Naive B cell (primary cell): ENCODE measurements at regions not wholly inside any gene's neighbourhood (a gene's known extent, or its start where the extent isn't known, plus 50 kb on each side); places are given as distances from the start of the nearest gene placed in this dataset.

ENCODE experiments used
- ATAC-seq, 2 donors: fragments of 150-1000 bp; cut with Tn5 transposase; 2 replicates each; pipeline ENCODE4 v1.10.0; 2021; ENCODE audit warnings: low read depth in 2 of 2, mild to moderate bottlenecking in 2 of 2, moderate library complexity in 2 of 2
- DNase-seq: peaks from one replicate; pipeline ENCODE4 v3.0.0; 2022
- H3K27ac Mint-ChIP-seq, 6 donors: one replicate each; pipeline ENCODE4 v1.8.0; 2020 to 2022; ENCODE audit warnings: mild to moderate bottlenecking in 6 of 6, mixed read lengths in 6 of 6, moderate library complexity in 5 of 6, inconsistent platforms in 2 of 6
- H3K27me3 Mint-ChIP-seq, 3 donors: one replicate each; pipeline ENCODE4 v1.8.0; 2021 to 2022; ENCODE audit warnings: mixed read lengths in 3 of 3, mild to moderate bottlenecking in 1 of 3
- H3K36me3 Mint-ChIP-seq, 2 donors: one replicate each; pipeline ENCODE4 v1.8.0; 2020 to 2022; ENCODE audit warnings: mixed read lengths in 2 of 2, inconsistent platforms in 1 of 2, mild to moderate bottlenecking in 1 of 2
- H3K4me1 Mint-ChIP-seq, 3 donors: one replicate each; pipeline ENCODE4 v1.8.0; 2020 to 2022; ENCODE audit warnings: mixed read lengths in 3 of 3, inconsistent platforms in 1 of 3, mild to moderate bottlenecking in 1 of 3, moderate library complexity in 1 of 3
- H3K4me3 Mint-ChIP-seq, 8 donors: one replicate each; pipeline ENCODE4 v1.8.0; 2020 to 2022; ENCODE audit warnings: mild to moderate bottlenecking in 8 of 8, mixed read lengths in 8 of 8, moderate library complexity in 8 of 8, inconsistent platforms in 2 of 8
- H3K9me3 Mint-ChIP-seq, 7 donors: one replicate each; pipeline ENCODE4 v1.8.0; 2020 to 2022; ENCODE audit warnings: mixed read lengths in 7 of 7, mild to moderate bottlenecking in 5 of 7, inconsistent platforms in 2 of 7, moderate library complexity in 1 of 7

- Mint-ChIP-seq H3K9me3 (peaks cover 0 to 4% (median 0%) of the 10 kb centered on the region in 7 donors), H3K4me3 (no peak overlapping the region), H3K27me3 (peaks cover 0 to 6% (median 0%) of the 10 kb centered on the region in 3 donors), H3K36me3 (no peaks in the 10 kb centered on the region), H3K27ac (no peak overlapping the region), H3K4me1 (no peaks in the 10 kb centered on the region)
- DNase-seq (no peak), ATAC-seq (no peak)
These were observed 112.3 kb upstream of the EEA1 start for GRCh38 chr12:93041416-93041815.

GRCh38 chr12:93042283-93042682, 113.2 kb upstream of the EEA1 start:
- Mint-ChIP-seq H3K27ac (no peak overlapping the region), H3K27me3 (peaks cover 0 to 8% (median 0%) of the 10 kb centered on the region in 3 donors), H3K9me3 (peaks cover 0 to 4% (median 0%) of the 10 kb centered on the region in 7 donors), H3K36me3 (no peaks in the 10 kb centered on the region), H3K4me3 (no peak overlapping the region), H3K4me1 (no peaks in the 10 kb centered on the region)
- no peak for ATAC-seq
- no peak for DNase-seq

GRCh38 chr12:93042684-93043083, 113.6 kb upstream of the EEA1 start:
- Mint-ChIP-seq H3K36me3 (no peaks in the 10 kb centered on the region), H3K9me3 (peaks cover 0 to 4% (median 0%) of the 10 kb centered on the region in 7 donors), H3K27me3 (peaks cover 0 to 11% (median 0%) of the 10 kb centered on the region in 3 donors), H3K4me3 (no peak overlapping the region), H3K4me1 (no peaks in the 10 kb centered on the region), H3K27ac (no peak overlapping the region)
- DNase-seq (no peak), ATAC-seq (no peak)

- H3K36me3 Mint-ChIP-seq = no peaks in the 10 kb centered on the region
These were observed 114.2 kb upstream of the EEA1 start for GRCh38 chr12:93043192-93043876.

GRCh38 chr12:93043877-93044209, 114.7 kb upstream of the EEA1 start:
- ATAC-seq (no peak), DNase-seq (no peak)
- H3K4me3 Mint-ChIP-seq = no peak overlapping the region
- no peaks in the 10 kb centered on the region for H3K4me1 Mint-ChIP-seq
- peaks cover 0 to 9% (median 0%) of the 10 kb centered on the region in 3 donors for H3K27me3 Mint-ChIP-seq
- H3K9me3 Mint-ChIP-seq = peaks cover 0 to 4% (median 0%) of the 10 kb centered on the region in 7 donors
- H3K36me3 Mint-ChIP-seq = no peaks in the 10 kb centered on the region
- no peak overlapping the region for H3K27ac Mint-ChIP-seq

More at GRCh38 chr12:93043192-93043876, 114.2 kb upstream of the EEA1 start:
- Mint-ChIP-seq H3K4me3 (no peak overlapping the region), H3K27ac (no peak overlapping the region), H3K27me3 (peaks cover 0 to 11% (median 0%) of the 10 kb centered on the region in 3 donors), H3K4me1 (no peaks in the 10 kb centered on the region), H3K9me3 (peaks cover 0 to 4% (median 0%) of the 10 kb centered on the region in 7 donors)
- DNase-seq (no peak), ATAC-seq (no peak)

- Mint-ChIP-seq H3K4me3 (no peak overlapping the region), H3K9me3 (no peaks in the 10 kb centered on the region), H3K4me1 (no peaks in the 10 kb centered on the region), H3K27ac (peak overlapping the region in 1 of 6 donors; percentile 21), H3K36me3 (no peaks in the 10 kb centered on the region), H3K27me3 (peaks cover 0 to 5% (median 0%) of the 10 kb centered on the region in 3 donors)
- DNase-seq = no peak
- ATAC-seq = no peak
These were observed 118.0 kb upstream of the EEA1 start for GRCh38 chr12:93047118-93047517.

GRCh38 chr12:93048656-93049055, 119.6 kb upstream of the EEA1 start:
- Mint-ChIP-seq H3K9me3 (no peaks in the 10 kb centered on the region), H3K36me3 (no peaks in the 10 kb centered on the region), H3K27me3 (peaks cover 0 to 10% (median 0%) of the 10 kb centered on the region in 3 donors), H3K4me3 (no peak overlapping the region), H3K27ac (no peak overlapping the region), H3K4me1 (no peaks in the 10 kb centered on the region)
- DNase-seq (no peak), ATAC-seq (no peak)

GRCh38 chr12:93050026-93050747, 121.1 kb upstream of the EEA1 start:
- Mint-ChIP-seq H3K36me3 (no peaks in the 10 kb centered on the region), H3K27me3 (peaks cover 0 to 17% (median 4%) of the 10 kb centered on the region in 3 donors), H3K27ac (no peak overlapping the region), H3K4me1 (no peaks in the 10 kb centered on the region), H3K4me3 (no peak overlapping the region), H3K9me3 (no peaks in the 10 kb centered on the region)
- DNase-seq = no peak
- ATAC-seq = no peak

GRCh38 chr12:93050748-93051081, 121.6 kb upstream of the EEA1 start:
- H3K27me3 Mint-ChIP-seq = peaks cover 0 to 17% (median 6%) of the 10 kb centered on the region in 3 donors
- ATAC-seq = no peak
- H3K4me3 Mint-ChIP-seq = no peak overlapping the region
- no peak for DNase-seq
- H3K27ac Mint-ChIP-seq = no peak overlapping the region
- H3K36me3 Mint-ChIP-seq = no peaks in the 10 kb centered on the region
- H3K4me1 Mint-ChIP-seq = no peaks in the 10 kb centered on the region
- H3K9me3 Mint-ChIP-seq = no peaks in the 10 kb centered on the region

- DNase-seq (no peak), ATAC-seq (no peak)
- no peak overlapping the region for H3K27ac Mint-ChIP-seq
- no peak overlapping the region for H3K4me3 Mint-ChIP-seq
- peaks cover 0 to 5% (median 0%) of the 10 kb centered on the region in 7 donors for H3K9me3 Mint-ChIP-seq
- peaks cover 11 to 27% (median 21%) of the 10 kb centered on the region in 3 donors for H3K27me3 Mint-ChIP-seq
- H3K4me1 Mint-ChIP-seq = peaks cover 0 to 11% (median 0%) of the 10 kb centered on the region in 3 donors
- H3K36me3 Mint-ChIP-seq = peaks cover 0 to 8% of the 10 kb centered on the region in 2 donors
These were observed 124.9 kb upstream of the EEA1 start for GRCh38 chr12:93054021-93054420.

GRCh38 chr12:93055221-93055620, 126.1 kb upstream of the EEA1 start:
- Mint-ChIP-seq H3K27ac (no peak overlapping the region), H3K4me1 (peaks cover 8 to 19% (median 8%) of the 10 kb centered on the region in 3 donors), H3K36me3 (peaks cover 0 to 8% of the 10 kb centered on the region in 2 donors), H3K27me3 (peaks cover 11 to 27% (median 21%) of the 10 kb centered on the region in 3 donors), H3K9me3 (peaks cover 0 to 5% (median 0%) of the 10 kb centered on the region in 7 donors), H3K4me3 (no peak overlapping the region)
- ATAC-seq (no peak), DNase-seq (no peak)

- peaks cover 0 to 8% of the 10 kb centered on the region in 2 donors for H3K36me3 Mint-ChIP-seq
- peaks cover 11 to 27% (median 21%) of the 10 kb centered on the region in 3 donors for H3K27me3 Mint-ChIP-seq
- H3K4me3 Mint-ChIP-seq = no peak overlapping the region
- no peak for DNase-seq
- peaks cover 15 to 22% (median 18%) of the 10 kb centered on the region in 3 donors for H3K4me1 Mint-ChIP-seq
- no peak overlapping the region for H3K27ac Mint-ChIP-seq
- peaks cover 0 to 5% (median 0%) of the 10 kb centered on the region in 7 donors for H3K9me3 Mint-ChIP-seq
- no peak for ATAC-seq
These were observed 128.0 kb upstream of the EEA1 start for GRCh38 chr12:93056971-93057535.

GRCh38 chr12:93058280-93058679, 129.2 kb upstream of the EEA1 start:
- H3K4me1 Mint-ChIP-seq = peaks cover 15 to 22% (median 18%) of the 10 kb centered on the region in 3 donors
- peaks cover 19 to 28% (median 21%) of the 10 kb centered on the region in 3 donors for H3K27me3 Mint-ChIP-seq
- H3K9me3 Mint-ChIP-seq = peaks cover 0 to 5% (median 0%) of the 10 kb centered on the region in 7 donors
- H3K36me3 Mint-ChIP-seq = peaks cover 0 to 8% of the 10 kb centered on the region in 2 donors
- peak overlapping the region in 1 of 6 donors; percentile 76 for H3K27ac Mint-ChIP-seq
- DNase-seq = no peak
- no peak for ATAC-seq
- H3K4me3 Mint-ChIP-seq = no peak overlapping the region
